ENCODE measurements at regions not wholly inside any gene's neighbourhood (a gene's known extent, or its start where the extent isn't known, plus 50 kb on each side); places are given as distances from the start of the nearest gene placed in this dataset.

- TF ChIP-seq POLR2A (IDR thresholded peaks at IDR 0.05): no peak
- TF ChIP-seq EP300 (IDR thresholded peaks at IDR 0.05): no peak
Measured at GRCh38 chr3:30075514-30075913, 530.9 kb upstream of the TGFBR2 start.
